RKO (cell line): ENCODE measurements at regions not wholly inside any gene's neighbourhood (a gene's known extent, or its start where the extent isn't known, plus 50 kb on each side); places are given as distances from the start of the nearest gene placed in this dataset.

ENCODE experiments used
- DNase-seq: peaks from one replicate; pipeline ENCODE4 v3.0.0-alpha.2; 2016; ENCODE audit warnings: low spot score

- no peak for DNase-seq
Measured at GRCh38 chr1:104825401-104825800, 1075.7 kb downstream of the AMY1C start.

- no peak for DNase-seq
Measured at GRCh38 chr1:104830534-104830933, 1080.8 kb downstream of the AMY1C start.

- DNase-seq: no peak
Measured at GRCh38 chr1:104852151-104852550, 1102.5 kb downstream of the AMY1C start.

GRCh38 chr1:104853276-104853675 is 1103.6 kb downstream of the AMY1C start:
- no peak for DNase-seq

GRCh38 chr1:104854529-104854928 is 1104.8 kb downstream of the AMY1C start:
- no peak for DNase-seq

GRCh38 chr1:104855550-104855949 is 1105.9 kb downstream of the AMY1C start:
- DNase-seq: no peak

GRCh38 chr1:104856091-104856490 is 1106.4 kb downstream of the AMY1C start:
- no peak for DNase-seq

- no peak for DNase-seq
Measured at GRCh38 chr1:104856518-104856917, 1106.8 kb downstream of the AMY1C start.

- no peak for DNase-seq
Measured at GRCh38 chr1:104868794-104869193, 1119.1 kb downstream of the AMY1C start.

- no peak for DNase-seq
Measured at GRCh38 chr1:104874044-104874443, 1124.3 kb downstream of the AMY1C start.

GRCh38 chr1:104878203-104878909 is 1128.7 kb downstream of the AMY1C start:
- no peak for DNase-seq

GRCh38 chr1:104884939-104885338 is 1135.2 kb downstream of the AMY1C start:
- DNase-seq: no peak

- DNase-seq: no peak
Measured at GRCh38 chr1:104905322-104905721, 1155.6 kb downstream of the AMY1C start.

GRCh38 chr1:104906141-104906540 is 1156.4 kb downstream of the AMY1C start:
- DNase-seq: no peak

- DNase-seq: no peak
Measured at GRCh38 chr1:104919188-104919587, 1169.5 kb downstream of the AMY1C start.

GRCh38 chr1:104921525-104921924 is 1171.8 kb downstream of the AMY1C start:
- peak; percentile 15 for DNase-seq

- DNase-seq: no peak
Measured at GRCh38 chr1:104923075-104923474, 1173.4 kb downstream of the AMY1C start.

GRCh38 chr1:104929280-104929679 is 1179.6 kb downstream of the AMY1C start:
- DNase-seq: no peak

GRCh38 chr1:104932030-104932915 is 1182.6 kb downstream of the AMY1C start:
- no peak for DNase-seq

- no peak for DNase-seq
Measured at GRCh38 chr1:104932949-104933679, 1183.4 kb downstream of the AMY1C start.

GRCh38 chr1:104933846-104934245 is 1184.1 kb downstream of the AMY1C start:
- DNase-seq: no peak

- no peak for DNase-seq
Measured at GRCh38 chr1:104945406-104945805, 1195.7 kb downstream of the AMY1C start.
